ENCODE measurements at regions not wholly inside any gene's neighbourhood (a gene's known extent, or its start where the extent isn't known, plus 50 kb on each side); places are given as distances from the start of the nearest gene placed in this dataset.

- TF ChIP-seq RAD21 (IDR thresholded peaks at IDR 0.05; ENCODE audit: low read depth) (no peak), REST (IDR thresholded peaks at IDR 0.05; ENCODE audit: low read depth) (no peak), TCF12 (IDR thresholded peaks at IDR 0.05; ENCODE audit: low read depth) (no peak), YY1 (IDR thresholded peaks at IDR 0.05; ENCODE audit: low read depth) (no peak), EP300 (IDR thresholded peaks at IDR 0.05; ENCODE audit: borderline replicate concordance) (no peak), TAF1 (IDR thresholded peaks at IDR 0.05; ENCODE audit: low read depth) (no peak), CEBPB (IDR thresholded peaks at IDR 0.05) (no peak), MAX (IDR thresholded peaks at IDR 0.05) (no peak), USF1 (IDR thresholded peaks at IDR 0.05) (no peak), CREB1 (IDR thresholded peaks at IDR 0.05; ENCODE audit: low read depth) (no peak)
Measured at GRCh38 chr16:65752522-65752844, 614.0 kb upstream of the CDH5 start.

Measured in Ishikawa (cell line).